ENCODE measurements at regions not wholly inside any gene's neighbourhood (a gene's known extent, or its start where the extent isn't known, plus 50 kb on each side); places are given as distances from the start of the nearest gene placed in this dataset.
A peak's percentile ranks its signal among the peaks of the same experiment; 100 is the strongest.

DNA sequence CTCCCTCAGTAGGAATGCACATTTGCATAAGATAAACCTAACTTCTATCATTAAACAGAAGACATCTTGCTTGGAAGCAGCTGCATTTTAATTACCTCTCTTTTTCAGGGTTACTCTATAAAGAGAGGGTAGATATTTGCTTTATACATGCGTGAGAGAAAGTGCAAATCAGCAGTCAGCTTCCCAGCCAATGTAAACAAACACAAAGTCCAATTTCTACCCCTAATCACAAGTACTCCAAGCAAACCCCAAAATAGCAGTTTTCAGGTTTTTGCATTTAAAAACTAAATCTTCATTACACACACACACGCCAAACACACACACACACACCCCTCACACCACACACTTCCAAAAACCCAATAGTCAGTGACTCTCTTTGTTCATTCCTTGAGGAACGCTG, 303.9 kb upstream of the ALCAM start:
- Histone ChIP-seq H4K20me1 (ENCODE audit: insufficient read depth, poor library complexity, severe bottlenecking) (no peaks in the 10 kb centered on the region), H3K4me1 (ENCODE audit: insufficient read depth) (peaks cover 5% of the 10 kb centered on the region), H3K9me3 (ENCODE audit: low read depth) (no peaks in the 10 kb centered on the region), H3K4me3 (no peak overlapping the region), H2AFZ (no peak overlapping the region), H3K27ac (no peak overlapping the region), H3K79me2 (no peaks in the 10 kb centered on the region), H3K27me3 (no peaks in the 10 kb centered on the region), H3K36me3 (replicated peaks; ENCODE audit: insufficient read depth, low read depth) (no peaks in the 10 kb centered on the region), H3K4me2 (peak overlapping the region; percentile 6), H3K9me2 (replicated peaks; ENCODE audit: insufficient read depth) (no peaks in the 10 kb centered on the region)
- WGBS (ENCODE audit: low lambda C conversion rate, missing lambda C conversion rate): 57% methylated on average over 3 of the region's 3 CpGs
- DNase-seq (ENCODE audit: low spot score): no peak
- TF ChIP-seq EZH2 (IDR thresholded peaks at IDR 0.05; ENCODE audit: borderline replicate concordance) (no peak), EZH2phosphoT487 (IDR thresholded peaks at IDR 0.05; ENCODE audit: low read depth, severe bottlenecking, unreplicated experiment) (no peak)
- TF ChIP-seq, protein P1, sequence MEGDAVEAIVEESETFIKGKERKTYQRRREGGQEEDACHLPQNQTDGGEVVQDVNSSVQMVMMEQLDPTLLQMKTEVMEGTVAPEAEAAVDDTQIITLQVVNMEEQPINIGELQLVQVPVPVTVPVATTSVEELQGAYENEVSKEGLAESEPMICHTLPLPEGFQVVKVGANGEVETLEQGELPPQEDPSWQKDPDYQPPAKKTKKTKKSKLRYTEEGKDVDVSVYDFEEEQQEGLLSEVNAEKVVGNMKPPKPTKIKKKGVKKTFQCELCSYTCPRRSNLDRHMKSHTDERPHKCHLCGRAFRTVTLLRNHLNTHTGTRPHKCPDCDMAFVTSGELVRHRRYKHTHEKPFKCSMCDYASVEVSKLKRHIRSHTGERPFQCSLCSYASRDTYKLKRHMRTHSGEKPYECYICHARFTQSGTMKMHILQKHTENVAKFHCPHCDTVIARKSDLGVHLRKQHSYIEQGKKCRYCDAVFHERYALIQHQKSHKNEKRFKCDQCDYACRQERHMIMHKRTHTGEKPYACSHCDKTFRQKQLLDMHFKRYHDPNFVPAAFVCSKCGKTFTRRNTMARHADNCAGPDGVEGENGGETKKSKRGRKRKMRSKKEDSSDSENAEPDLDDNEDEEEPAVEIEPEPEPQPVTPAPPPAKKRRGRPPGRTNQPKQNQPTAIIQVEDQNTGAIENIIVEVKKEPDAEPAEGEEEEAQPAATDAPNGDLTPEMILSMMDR (IDR thresholded peaks at IDR 0.05; ENCODE audit: poor library complexity): no peak

- H3K9me2 ChIP-seq (replicated peaks; ENCODE audit: insufficient read depth): no peaks in the 10 kb centered on the region
- no peaks in the 10 kb centered on the region for H4K20me1 ChIP-seq (ENCODE audit: insufficient read depth, poor library complexity, severe bottlenecking)
- no peak overlapping the region for H3K27ac ChIP-seq
- H3K4me3 ChIP-seq: no peak overlapping the region
- no peak overlapping the region for H2AFZ ChIP-seq
- H3K4me2 ChIP-seq: no peak overlapping the region
- DNase-seq (ENCODE audit: low spot score): no peak
- TF ChIP-seq EZH2phosphoT487 (IDR thresholded peaks at IDR 0.05; ENCODE audit: low read depth, severe bottlenecking, unreplicated experiment) (no peak), EZH2 (IDR thresholded peaks at IDR 0.05; ENCODE audit: borderline replicate concordance) (no peak)
- TF ChIP-seq, protein P1 (IDR thresholded peaks at IDR 0.05; ENCODE audit: poor library complexity): no peak
- H3K9me3 ChIP-seq (ENCODE audit: low read depth): no peaks in the 10 kb centered on the region
- H3K27me3 ChIP-seq: no peaks in the 10 kb centered on the region
- H3K4me1 ChIP-seq (ENCODE audit: insufficient read depth): peaks cover 5% of the 10 kb centered on the region
- WGBS (ENCODE audit: low lambda C conversion rate, missing lambda C conversion rate): 81% methylated on average over 8 of the region's 8 CpGs
- H3K79me2 ChIP-seq: no peaks in the 10 kb centered on the region
- H3K36me3 ChIP-seq (replicated peaks; ENCODE audit: insufficient read depth, low read depth): no peaks in the 10 kb centered on the region
Observed at GRCh38 chr3:105065895-105066839, 300.5 kb upstream of the ALCAM start.

DNA sequence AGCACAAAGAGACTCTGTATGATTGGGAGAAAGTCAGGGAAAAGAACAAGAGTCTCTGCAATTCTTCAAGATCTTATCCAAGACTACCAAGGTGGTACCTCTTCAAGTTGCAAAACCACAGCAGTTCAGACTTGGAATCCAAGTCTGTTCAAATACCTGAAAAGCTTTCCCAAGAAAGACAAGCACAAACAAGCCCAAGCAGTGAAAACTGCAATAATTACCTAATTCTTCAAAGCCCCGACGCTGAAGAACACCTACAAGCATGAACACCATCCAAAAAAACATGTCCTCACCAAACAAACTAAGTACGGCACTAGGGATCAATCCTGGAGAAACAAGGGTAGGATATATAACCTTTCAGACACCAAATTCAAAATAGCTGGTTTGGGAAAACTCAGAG, 299.3 kb upstream of the ALCAM start:
- 87% methylated on average over 3 of the region's 3 CpGs for WGBS (ENCODE audit: low lambda C conversion rate, missing lambda C conversion rate)

More for the DNA sequence above, 299.3 kb upstream of the ALCAM start:
- no peak overlapping the region for H3K27ac ChIP-seq
- TF ChIP-seq EZH2 (IDR thresholded peaks at IDR 0.05; ENCODE audit: borderline replicate concordance): no peak
- TF ChIP-seq EZH2phosphoT487 (IDR thresholded peaks at IDR 0.05; ENCODE audit: low read depth, severe bottlenecking, unreplicated experiment): no peak
- TF ChIP-seq, protein P1 (IDR thresholded peaks at IDR 0.05; ENCODE audit: poor library complexity): no peak
- H3K36me3 ChIP-seq (replicated peaks; ENCODE audit: insufficient read depth, low read depth): no peaks in the 10 kb centered on the region
- H3K9me3 ChIP-seq (ENCODE audit: low read depth): no peaks in the 10 kb centered on the region
- H3K79me2 ChIP-seq: no peaks in the 10 kb centered on the region
- H2AFZ ChIP-seq: no peak overlapping the region
- DNase-seq (ENCODE audit: low spot score): no peak
- no peak overlapping the region for H3K4me2 ChIP-seq
- H3K9me2 ChIP-seq (replicated peaks; ENCODE audit: insufficient read depth): no peaks in the 10 kb centered on the region
- H3K27me3 ChIP-seq: no peaks in the 10 kb centered on the region
- peaks cover 5% of the 10 kb centered on the region for H3K4me1 ChIP-seq (ENCODE audit: insufficient read depth)
- no peak overlapping the region for H3K4me3 ChIP-seq
- H4K20me1 ChIP-seq (ENCODE audit: insufficient read depth, poor library complexity, severe bottlenecking): no peaks in the 10 kb centered on the region
